HepG2 (cell line): ENCODE measurements at regions not wholly inside any gene's neighbourhood (a gene's known extent, or its start where the extent isn't known, plus 50 kb on each side); places are given as distances from the start of the nearest gene placed in this dataset.
A peak's percentile ranks its signal among the peaks of the same experiment; 100 is the strongest.

Source experiments
- JUND ChIP-seq: sonication (generic); formaldehyde crosslinking; IDR thresholded peaks from 2 replicates; pipeline ENCODE4 v1.8.0; 2022; ENCODE audit warnings: mild to moderate bottlenecking, missing genetic modification reagents
- MTERF4 ChIP-seq: sonication (generic); formaldehyde crosslinking; IDR thresholded peaks from 2 replicates; pipeline ENCODE4 v1.8.0; 2023; ENCODE audit warnings: mild to moderate bottlenecking, missing genetic modification reagents
- PCBP1 ChIP-seq: fragments of 200-400 bp; formaldehyde crosslinking; IDR thresholded peaks from 2 replicates; pipeline ENCODE4 v1.6.1; 2017; ENCODE audit warnings: mild to moderate bottlenecking, low read depth, low read length, borderline replicate concordance
- PHB2 ChIP-seq: fragments of 450-650 bp; IDR thresholded peaks from 2 replicates; pipeline ENCODE4 v1.6.1; 2018; ENCODE audit not compliant: partially characterized antibody
- STAG1 ChIP-seq: sonication (generic); formaldehyde crosslinking; IDR thresholded peaks from 2 replicates; pipeline ENCODE4 v1.4.0; 2020; ENCODE audit warnings: missing genetic modification reagents
- ZFX ChIP-seq: sonication (generic); formaldehyde crosslinking; IDR thresholded peaks from 2 replicates; pipeline ENCODE4 v1.4.0; 2020; ENCODE audit warnings: mild to moderate bottlenecking, low read depth, missing genetic modification reagents, moderate library complexity
- ZKSCAN5 ChIP-seq: sonication (generic); formaldehyde crosslinking; IDR thresholded peaks from 2 replicates; pipeline ENCODE4 v1.5.1; 2020; ENCODE audit warnings: mild to moderate bottlenecking, missing genetic modification reagents
- ZNF24 ChIP-seq: fragments of 450-650 bp; IDR thresholded peaks from 2 replicates; pipeline ENCODE4 v1.6.1; 2017; ENCODE audit warnings: antibody characterized with exemption, mild to moderate bottlenecking
- TF ChIP-seq, protein P1 (sequence below): sonication (generic); formaldehyde crosslinking; IDR thresholded peaks from 2 replicates; pipeline ENCODE4 v1.8.1; 2022; ENCODE audit warnings: low read depth, mild to moderate bottlenecking, missing genetic modification reagents

DNA sequence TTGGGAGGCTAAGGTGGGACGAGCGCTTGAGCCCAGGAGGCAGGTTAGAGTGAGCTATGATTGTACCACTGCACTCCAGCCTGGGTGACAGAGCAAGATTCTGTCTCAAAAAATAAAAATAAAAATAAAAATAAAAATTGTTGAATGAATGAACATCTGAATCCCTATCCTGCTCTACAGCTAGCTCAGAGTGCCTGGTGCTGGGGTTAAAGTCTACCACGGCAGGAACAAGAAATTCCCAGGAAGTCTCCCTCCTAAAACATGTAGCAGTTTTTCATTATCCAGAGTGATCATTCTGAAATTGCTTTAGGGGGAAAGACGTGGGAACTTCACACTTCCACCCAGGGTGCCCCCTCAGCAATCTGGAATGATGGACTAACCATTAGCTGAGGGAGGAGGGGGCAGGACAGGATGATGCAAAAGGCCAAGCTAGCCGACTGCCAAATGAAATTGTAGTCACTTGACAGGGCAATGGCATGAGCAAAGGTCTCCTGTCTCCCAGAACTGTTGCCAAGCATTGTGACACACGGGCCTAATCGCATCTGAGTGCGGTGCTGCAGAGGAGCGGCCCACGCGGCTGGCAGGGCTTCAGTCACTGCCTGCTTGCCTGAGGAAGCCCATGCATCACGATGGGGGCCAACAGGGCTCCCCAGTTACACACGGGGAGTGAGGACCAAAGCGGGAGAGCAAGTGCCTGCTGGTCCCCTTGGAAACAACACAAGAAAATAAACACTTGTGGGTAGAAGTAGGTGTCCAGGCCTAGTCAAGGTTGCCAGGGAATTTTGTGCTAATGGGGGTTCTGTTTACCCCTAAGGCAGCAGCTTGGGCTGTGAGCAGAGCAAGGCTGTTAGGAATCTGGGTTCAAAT, 85.7 kb downstream of the NENF start (continued):
- TF ChIP-seq, protein P1, sequence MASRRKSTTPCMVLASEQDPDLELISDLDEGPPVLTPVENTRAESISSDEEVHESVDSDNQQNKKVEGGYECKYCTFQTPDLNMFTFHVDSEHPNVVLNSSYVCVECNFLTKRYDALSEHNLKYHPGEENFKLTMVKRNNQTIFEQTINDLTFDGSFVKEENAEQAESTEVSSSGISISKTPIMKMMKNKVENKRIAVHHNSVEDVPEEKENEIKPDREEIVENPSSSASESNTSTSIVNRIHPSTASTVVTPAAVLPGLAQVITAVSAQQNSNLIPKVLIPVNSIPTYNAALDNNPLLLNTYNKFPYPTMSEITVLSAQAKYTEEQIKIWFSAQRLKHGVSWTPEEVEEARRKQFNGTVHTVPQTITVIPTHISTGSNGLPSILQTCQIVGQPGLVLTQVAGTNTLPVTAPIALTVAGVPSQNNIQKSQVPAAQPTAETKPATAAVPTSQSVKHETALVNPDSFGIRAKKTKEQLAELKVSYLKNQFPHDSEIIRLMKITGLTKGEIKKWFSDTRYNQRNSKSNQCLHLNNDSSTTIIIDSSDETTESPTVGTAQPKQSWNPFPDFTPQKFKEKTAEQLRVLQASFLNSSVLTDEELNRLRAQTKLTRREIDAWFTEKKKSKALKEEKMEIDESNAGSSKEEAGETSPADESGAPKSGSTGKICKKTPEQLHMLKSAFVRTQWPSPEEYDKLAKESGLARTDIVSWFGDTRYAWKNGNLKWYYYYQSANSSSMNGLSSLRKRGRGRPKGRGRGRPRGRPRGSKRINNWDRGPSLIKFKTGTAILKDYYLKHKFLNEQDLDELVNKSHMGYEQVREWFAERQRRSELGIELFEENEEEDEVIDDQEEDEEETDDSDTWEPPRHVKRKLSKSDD (CRISPR knock-in tag), result no peak
- TF ChIP-seq ZNF24 (no peak), JUND (CRISPR knock-in tag) (no peak), ZKSCAN5 (CRISPR knock-in tag) (no peak), MTERF4 (CRISPR knock-in tag) (no peak), ZFX (CRISPR knock-in tag) (peak; percentile 78), PCBP1 (no peak), STAG1 (CRISPR knock-in tag) (no peak), PHB2 (no peak)
